Activated CD8-positive, alpha-beta memory T cell treated with anti-CD3 and anti-CD28 coated beads for 1 hour (primary cell): ENCODE measurements at regions not wholly inside any gene's neighbourhood (a gene's known extent, or its start where the extent isn't known, plus 50 kb on each side); places are given as distances from the start of the nearest gene placed in this dataset.
"Not testable (repeated sequence)": the region's sequence is repeated elsewhere in the genome, so short reads cannot be mapped to it uniquely, and the experiment has no call there.

Experiments
- DNase-seq, 2 donors: peaks; one replicate each; pipeline ENCODE4 v3.0.0-alpha.2; 2020; ENCODE audit warnings: low read depth in 1 of 2; ENCODE audit errors: extremely low read depth in 1 of 2

DNA sequence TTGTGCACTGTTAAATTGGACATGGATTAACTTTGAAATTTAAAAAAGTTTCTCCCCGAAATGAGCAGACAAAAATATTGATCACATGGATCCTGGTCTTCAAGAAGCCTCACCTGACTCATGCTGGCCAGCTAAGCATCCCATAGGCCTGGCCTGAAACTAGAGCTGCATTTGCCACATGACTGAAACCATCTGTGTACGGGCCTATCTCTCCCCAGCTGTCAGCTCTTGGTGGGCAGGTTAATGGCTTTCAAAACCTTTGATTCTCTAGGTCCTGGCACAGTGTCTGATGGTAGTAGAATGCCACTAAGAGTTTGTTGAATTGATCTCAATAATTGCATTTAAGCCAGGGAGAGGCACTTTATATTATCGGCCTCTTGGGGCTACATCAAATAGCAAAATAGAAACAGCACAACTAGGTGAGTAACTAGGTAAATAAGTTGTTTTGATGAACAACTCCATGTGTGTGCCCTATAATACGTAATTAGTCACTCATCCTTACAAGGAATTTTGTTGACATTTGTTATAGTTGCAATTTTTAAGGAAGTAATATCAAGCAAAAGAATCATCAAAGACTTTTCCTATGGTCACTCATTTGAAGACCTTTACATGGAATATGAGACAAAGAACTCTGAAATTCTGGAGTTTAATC, 251.1 kb downstream of the SP3 start:
- DNase-seq, result no peak

- DNase-seq, result no peak
Observed at GRCh38 chr2:173715441-173715840, 249.7 kb downstream of the SP3 start.

DNA sequence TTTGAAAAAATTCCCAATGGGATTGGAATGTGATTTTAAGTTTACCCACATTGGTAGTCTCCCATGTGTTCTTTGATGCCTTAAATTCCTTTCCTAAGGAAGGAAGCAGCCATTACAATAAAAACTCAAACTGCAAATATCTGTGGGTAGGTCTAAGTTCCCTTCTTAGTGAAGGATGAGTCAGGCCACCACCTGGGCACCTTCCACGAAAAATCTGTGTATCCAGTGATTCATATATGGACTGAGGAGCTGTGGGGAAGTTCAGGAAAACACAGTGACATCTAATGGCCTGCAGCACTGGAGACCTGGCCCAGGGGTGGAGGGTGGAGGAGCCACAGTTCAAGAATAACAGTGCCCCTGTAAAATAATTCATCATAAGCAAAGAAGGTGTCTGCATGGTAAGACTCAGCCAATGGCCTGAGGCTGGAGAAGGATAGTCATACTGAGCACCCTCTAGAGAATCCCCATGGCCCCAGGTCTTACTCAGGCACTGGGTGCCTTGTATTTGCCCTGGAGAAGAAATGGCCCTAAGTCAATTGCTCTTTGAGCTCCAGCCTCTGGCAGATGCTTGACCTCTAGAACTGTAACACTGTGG, 248.6 kb downstream of the SP3 start:
- no peak for DNase-seq

GRCh38 chr2:173719471-173719870, 245.7 kb downstream of the SP3 start:
- DNase-seq, result no peak

DNA sequence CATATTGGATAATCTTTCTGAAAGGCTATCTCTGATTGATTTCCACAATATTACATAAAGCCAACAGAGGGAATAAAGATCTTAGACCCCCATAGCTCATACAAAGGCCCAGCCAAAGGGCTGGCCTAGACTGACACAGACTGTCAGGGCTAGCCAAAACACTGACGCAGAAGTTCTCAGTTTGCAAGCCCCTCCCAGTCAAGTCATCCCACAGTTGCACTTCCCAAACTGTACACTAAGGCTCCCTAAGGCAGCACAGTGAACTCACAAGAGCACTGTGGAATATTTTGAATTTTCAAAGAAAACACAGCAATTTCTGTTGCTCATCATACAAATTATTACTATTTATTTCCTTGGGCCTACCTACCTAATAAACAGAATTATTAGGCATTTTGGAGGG, 244.9 kb downstream of the SP3 start:
- DNase-seq, result no peak

DNA sequence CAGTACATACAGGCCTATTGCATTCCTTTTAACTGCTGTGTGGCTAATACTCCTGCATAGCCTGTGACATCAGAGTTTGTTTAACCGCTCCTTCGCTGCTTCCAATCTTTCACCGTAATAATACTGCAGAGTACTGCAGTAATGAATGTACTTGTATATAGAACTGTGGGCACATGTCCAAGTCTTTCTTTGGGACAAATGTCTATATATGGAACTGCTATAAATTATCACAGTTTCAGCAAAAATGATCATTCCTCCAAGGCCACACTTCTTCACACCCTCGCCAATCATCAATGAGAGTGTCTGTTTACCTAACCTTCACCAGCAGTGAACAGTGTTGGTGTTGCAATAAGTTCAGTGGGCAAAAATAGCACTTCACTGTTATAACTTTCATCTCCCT, 230.4 kb downstream of the SP3 start:
- DNase-seq, result no peak

DNA sequence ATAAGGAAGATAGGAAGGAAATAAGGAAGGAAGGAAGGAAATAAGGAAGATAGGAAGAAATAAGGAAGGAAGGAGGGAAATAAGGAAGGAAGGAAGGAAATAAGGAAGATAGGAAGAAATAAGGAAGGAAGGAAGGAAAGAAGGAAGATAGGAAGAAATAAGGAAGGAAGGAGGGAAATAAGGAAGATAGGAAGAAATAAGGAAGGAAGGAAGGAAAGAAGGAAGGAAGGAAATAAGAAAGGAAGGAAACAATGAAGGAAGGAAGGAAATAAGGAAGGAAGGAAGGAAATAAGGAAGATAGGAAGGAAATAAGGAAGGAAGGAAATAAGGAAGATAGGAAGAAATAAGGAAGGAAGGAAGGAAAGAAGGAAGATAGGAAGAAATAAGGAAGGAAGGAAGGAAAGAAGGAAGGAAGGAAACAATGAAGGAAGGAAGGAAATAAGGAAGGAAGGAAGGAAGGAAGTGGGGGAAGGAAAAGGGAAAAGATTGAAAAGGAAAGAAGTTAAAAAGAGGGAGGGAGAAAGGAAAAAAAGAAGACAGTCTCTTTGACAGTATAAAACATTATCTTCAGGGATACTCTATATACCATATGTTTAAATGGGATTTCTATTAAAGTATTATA, 227.1 kb downstream of the SP3 start:
- not testable (repeated sequence) for DNase-seq

DNA sequence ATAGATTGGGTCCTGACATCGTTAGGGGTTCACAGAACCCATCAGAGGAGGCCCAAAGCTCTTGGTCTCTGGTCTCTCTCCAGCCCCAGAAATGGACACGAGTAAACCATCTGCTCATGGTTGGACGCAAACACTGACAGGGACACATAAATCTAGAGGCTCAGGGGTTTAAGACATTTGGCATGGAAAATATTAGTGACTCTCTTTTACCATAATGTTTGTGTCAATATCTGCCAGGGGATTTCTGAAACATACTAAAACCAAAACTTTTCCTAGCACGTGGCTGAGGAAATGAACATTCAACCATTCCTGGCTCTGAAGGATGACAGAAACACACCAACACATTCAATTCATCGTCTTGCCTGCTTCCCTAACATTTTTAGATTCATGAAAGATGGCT, 226.2 kb downstream of the SP3 start:
- DNase-seq, result no peak

- no peak for DNase-seq
Observed at GRCh38 chr2:173740639-173741038, 224.5 kb downstream of the SP3 start.

GRCh38 chr2:173741759-173742158, 223.4 kb downstream of the SP3 start:
- no peak for DNase-seq

GRCh38 chr2:173747035-173747434, 218.1 kb downstream of the SP3 start:
- DNase-seq, result no peak

GRCh38 chr2:173749315-173749714, 215.9 kb downstream of the SP3 start:
- DNase-seq, result no peak

DNA sequence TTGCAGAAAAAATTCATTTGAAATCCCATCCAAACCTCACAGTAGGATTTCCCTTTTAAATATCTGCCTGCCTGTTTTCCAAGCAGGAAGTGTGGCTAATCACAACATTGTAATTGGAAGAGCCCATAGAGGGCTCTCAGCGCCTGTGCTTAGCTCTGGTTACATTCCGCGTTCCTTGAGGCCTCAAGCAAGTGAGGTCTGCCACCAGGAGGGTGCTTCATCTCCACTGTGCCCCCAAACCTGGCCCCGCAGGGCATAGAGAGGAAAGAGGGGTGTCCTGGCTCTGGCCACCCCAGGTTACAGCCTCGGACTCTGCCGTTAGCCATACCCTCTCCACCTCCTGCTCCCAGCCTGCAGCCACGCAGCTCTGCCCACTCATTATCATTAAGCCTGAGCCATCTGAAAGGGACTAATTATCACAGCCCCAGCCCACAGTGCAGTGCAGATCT, 214.8 kb downstream of the SP3 start:
- no peak for DNase-seq

- no peak for DNase-seq
Observed at GRCh38 chr2:173750831-173751230, 214.3 kb downstream of the SP3 start.

DNA sequence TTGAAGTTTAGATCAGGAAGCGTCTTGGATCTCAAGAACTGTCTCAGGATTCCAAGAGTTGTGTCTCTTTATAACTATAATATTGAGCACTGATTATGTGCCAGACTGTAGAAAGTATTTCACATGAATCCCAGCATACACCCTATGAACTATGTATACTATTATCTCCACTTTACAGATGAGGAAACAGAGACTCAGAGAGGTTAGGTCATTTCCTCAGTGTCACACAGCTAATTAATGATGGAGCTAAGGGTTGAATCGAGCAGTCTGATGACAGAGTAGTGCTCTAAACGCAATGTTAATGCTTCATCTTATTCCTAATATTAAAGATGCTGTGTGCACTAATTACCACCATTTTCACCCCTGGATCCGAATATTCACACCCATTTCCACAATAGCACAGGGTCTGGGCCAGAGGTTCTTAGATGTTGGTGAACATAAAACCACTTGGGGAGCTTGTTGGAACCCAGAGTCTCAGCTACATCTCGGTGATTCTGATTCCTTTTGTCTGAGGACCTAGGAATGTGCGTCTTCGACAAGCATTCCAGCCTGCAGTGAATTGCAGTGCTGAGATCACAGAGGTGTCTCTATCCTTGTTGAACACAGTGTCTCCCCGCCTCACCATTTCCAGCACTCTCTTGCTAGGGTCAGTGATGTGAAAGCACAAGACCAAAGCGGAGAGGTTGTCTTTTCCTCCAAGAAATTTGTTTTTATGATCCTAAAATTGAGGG, 213.8 kb downstream of the SP3 start:
- DNase-seq, result no peak

DNA sequence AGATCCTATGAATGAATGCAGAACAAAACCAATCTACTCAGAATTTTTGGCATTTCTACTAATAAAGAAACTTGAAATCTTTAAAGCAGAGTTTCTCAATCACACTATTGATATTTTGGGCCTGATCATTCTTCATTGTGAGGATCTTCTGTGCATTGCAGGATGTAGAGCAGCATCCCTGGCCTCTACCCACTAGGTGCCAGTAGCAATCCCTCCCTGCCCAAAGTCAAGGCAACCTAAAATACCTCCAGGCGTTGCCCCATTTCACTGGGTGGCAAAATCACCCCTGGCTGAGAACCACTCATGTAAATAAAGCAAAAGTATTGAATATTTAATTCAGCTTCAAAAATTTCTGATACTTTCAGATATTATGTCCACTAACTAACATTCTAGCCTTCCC, 213.0 kb downstream of the SP3 start:
- no peak for DNase-seq

DNA sequence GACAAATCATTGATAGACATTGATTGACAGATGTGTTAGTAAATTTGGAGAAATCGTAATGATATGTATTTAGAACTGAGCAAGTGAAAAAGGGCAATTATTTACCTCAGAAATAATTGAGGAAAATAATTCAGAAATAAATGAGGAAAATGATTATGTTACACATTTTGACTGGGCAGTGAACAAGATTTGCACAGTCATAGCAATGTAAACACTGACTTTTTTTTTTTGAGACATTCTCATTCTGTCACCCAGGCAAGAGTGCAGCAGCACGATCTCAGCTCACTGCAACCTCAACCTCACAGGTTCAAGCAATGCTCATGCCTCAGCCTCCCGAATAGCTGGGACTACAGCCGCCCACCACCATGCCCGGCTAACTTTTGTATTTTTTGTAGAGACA, 211.7 kb downstream of the SP3 start:
- DNase-seq, result no peak

GRCh38 chr2:173754165-173754564, 211.0 kb downstream of the SP3 start:
- no peak for DNase-seq

DNA sequence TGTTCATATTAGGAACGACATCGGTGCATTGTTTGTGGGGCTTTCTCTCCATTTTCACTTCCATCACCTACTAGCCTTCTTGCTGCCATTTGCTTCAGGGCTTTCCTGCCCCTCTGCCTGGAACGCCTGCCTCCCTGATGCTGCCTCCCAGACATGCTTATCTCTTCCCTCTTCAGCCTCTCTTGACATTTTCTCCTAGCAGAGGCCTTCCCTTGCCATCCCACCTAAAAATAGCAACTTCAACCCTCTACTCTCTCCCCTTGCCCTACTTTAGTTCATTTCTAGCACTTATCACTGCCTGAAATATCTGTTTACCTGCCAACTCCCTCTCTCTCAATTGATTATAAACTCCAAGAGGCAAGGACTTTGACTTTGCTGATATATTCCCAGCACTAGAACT, 210.3 kb downstream of the SP3 start:
- no peak for DNase-seq

DNA sequence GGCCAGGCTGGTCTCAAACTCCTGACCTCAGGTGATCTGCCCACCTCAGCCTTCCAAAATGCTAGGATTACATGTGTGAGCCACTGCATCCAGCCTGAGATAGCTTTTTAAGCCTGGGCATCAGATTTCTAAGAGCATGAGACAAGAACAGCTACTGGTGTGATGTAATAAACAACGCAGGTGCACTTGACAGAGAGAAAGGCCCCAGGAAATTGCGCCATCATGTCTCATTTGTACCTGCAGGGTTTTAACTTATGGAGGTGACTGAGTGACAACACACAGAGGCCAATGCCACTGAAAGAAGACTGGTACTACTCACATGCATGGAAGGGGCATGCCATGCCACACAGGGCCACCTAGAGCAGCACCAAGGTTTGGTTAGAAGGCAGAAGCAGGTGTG, 209.4 kb downstream of the SP3 start:
- DNase-seq, result no peak

DNA sequence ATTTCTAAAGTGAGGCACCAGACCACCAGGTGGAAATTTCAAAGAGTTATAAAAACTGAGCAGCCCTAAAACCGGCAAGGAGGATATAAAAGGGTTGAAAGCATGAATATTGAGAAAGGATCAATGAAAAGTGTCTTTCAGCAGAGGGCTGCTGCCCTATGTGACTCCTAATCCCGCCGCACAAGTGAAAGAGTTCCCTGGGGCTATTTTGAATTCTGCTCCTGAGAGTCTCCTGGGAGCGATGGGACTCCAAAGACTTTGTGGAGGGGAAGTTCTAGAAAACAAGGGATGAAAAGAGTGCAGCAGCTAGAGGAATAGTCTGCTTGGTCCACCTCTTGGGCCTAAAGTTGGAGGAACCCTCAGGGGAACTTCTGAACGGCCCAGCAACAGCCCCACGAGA, 205.2 kb downstream of the SP3 start:
- no peak for DNase-seq

GRCh38 chr2:173760553-173760952, 204.6 kb downstream of the SP3 start:
- no peak for DNase-seq
